H1 (cell line): ENCODE measurements at regions not wholly inside any gene's neighbourhood (a gene's known extent, or its start where the extent isn't known, plus 50 kb on each side); places are given as distances from the start of the nearest gene placed in this dataset.

Source experiments
- CTCF ChIA-PET: fragments of 300-600 bp; sonication (Branson Sonifier 250); formaldehyde crosslinking; loops from one replicate; lab custom pipeline; 2021; ENCODE audit not compliant: partially characterized antibody; lab: Charles Lee
- POLR2A ChIA-PET: fragments of 300-600 bp; sonication (Branson Sonifier 250); formaldehyde crosslinking; loops from one replicate; lab custom pipeline; 2021; ENCODE audit warnings: inconsistent platforms; ENCODE audit not compliant: partially characterized antibody; lab: Charles Lee
- DNase-seq, 2 experiments: peaks; one replicate each; pipeline versions ENCODE4 v3.0.0 to v3.0.0-alpha.2; 2010 to 2022; ENCODE audit warnings: low spot score in 2 of 2, low read depth in 1 of 2, mixed read lengths in 1 of 2
- FAIRE-seq: peaks from 2 replicates; lab custom pipeline; 2011; peaks lifted over from hg19 to GRCh38; lab: Jason Lieb, UNC
- H2AFZ ChIP-seq: 2 replicates; pipeline ENCODE4 v1.8.1; 2012; ENCODE audit warnings: low read length, inconsistent platforms
- H2AK5ac ChIP-seq: 2 replicates; pipeline ENCODE4 v1.6.1; 2013; ENCODE audit warnings: low read depth, low read length
- H2BK120ac ChIP-seq: replicated peaks from 2 replicates; pipeline ENCODE3; 2013; ENCODE audit warnings: low read depth, low read length, inconsistent platforms
- H2BK12ac ChIP-seq: 2 replicates; pipeline ENCODE4 v1.6.1; 2013; ENCODE audit warnings: low read depth, low read length
- H2BK15ac ChIP-seq: 2 replicates; pipeline ENCODE4 v1.6.1; 2013; ENCODE audit warnings: low read length
- H2BK20ac ChIP-seq: 2 replicates; pipeline ENCODE4 v1.6.1; 2013; ENCODE audit warnings: low read length
- H2BK5ac ChIP-seq: 2 replicates; pipeline ENCODE4 v1.6.1; 2013; ENCODE audit warnings: low read depth, low read length
- H3K14ac ChIP-seq: 2 replicates; pipeline ENCODE4 v1.6.1; 2013; ENCODE audit warnings: inconsistent platforms; ENCODE audit not compliant: insufficient read length
- H3K18ac ChIP-seq: 2 replicates; pipeline ENCODE4 v1.6.1; 2013; ENCODE audit warnings: low read length; ENCODE audit errors: extremely low read depth
- H3K23ac ChIP-seq: 2 replicates; pipeline ENCODE4 v1.6.1; 2013; ENCODE audit warnings: inconsistent platforms; ENCODE audit not compliant: insufficient read length
- H3K23me2 ChIP-seq: 2 replicates; pipeline ENCODE4 v1.6.1; 2013; ENCODE audit warnings: low read depth, low read length
- H3K27ac ChIP-seq: 2 replicates; pipeline ENCODE4 v1.6.1; 2011; ENCODE audit warnings: low read depth, low read length, inconsistent platforms
- H3K27me3 ChIP-seq, 4 experiments: replicated peaks in 1 of 4; 1 replicate in 1 of 4; 2 replicates in 3 of 4; pipeline versions ENCODE4 v1.6.1 to v1.8.1; 2011 to 2013; ENCODE audit warnings: low read length in 3 of 4, mild to moderate bottlenecking in 3 of 4, inconsistent platforms in 2 of 4, mixed read lengths in 2 of 4, moderate library complexity in 1 of 4; ENCODE audit not compliant: control insufficient read depth in 3 of 4, insufficient read depth in 3 of 4; ENCODE audit errors: extremely low read depth in 1 of 4
- H3K36me3 ChIP-seq, 4 experiments: 2 replicates each; pipeline versions ENCODE4 v1.6.1 to v1.8.1; 2011 to 2013; ENCODE audit warnings: mild to moderate bottlenecking in 4 of 4, low read length in 3 of 4, moderate library complexity in 2 of 4, control low read depth in 1 of 4, inconsistent platforms in 1 of 4; ENCODE audit not compliant: insufficient read depth in 4 of 4, control insufficient read depth in 2 of 4
- H3K4ac ChIP-seq: replicated peaks from 2 replicates; pipeline ENCODE3; 2013; ENCODE audit warnings: low read length, low read depth, mixed read lengths, inconsistent platforms; ENCODE audit not compliant: insufficient read length
- H3K4me1 ChIP-seq, 4 experiments: replicated peaks in 1 of 4; 1 replicate in 1 of 4; 2 replicates in 3 of 4; pipeline versions ENCODE4 v1.6.1 to v1.8.1; 2011 to 2013; ENCODE audit warnings: low read length in 3 of 4, inconsistent platforms in 2 of 4, mixed read lengths in 1 of 4; ENCODE audit not compliant: insufficient read depth in 4 of 4, control insufficient read depth in 3 of 4
- H3K4me2 ChIP-seq, 2 experiments: 2 replicates each; pipeline versions ENCODE4 v1.6.1 to v1.8.1; 2011 to 2013; ENCODE audit warnings: low read depth in 2 of 2, low read length in 2 of 2, control low read depth in 1 of 2, inconsistent platforms in 1 of 2, mild to moderate bottlenecking in 1 of 2; ENCODE audit not compliant: insufficient read depth in 1 of 2
- H3K4me3 ChIP-seq, 4 experiments: fragments of 200-600, 300-600 bp in 1 of 4; sonication (generic), shearing (Covaris generic), sonication (Bioruptor Twin) in 1 of 4; 2 replicates each; pipeline versions ENCODE4 v1.5.1 to v1.8.1; 2011 to 2016; ENCODE audit warnings: low read length in 4 of 4, low read depth in 3 of 4, control low read depth in 2 of 4, inconsistent platforms in 2 of 4, mild to moderate bottlenecking in 2 of 4, mixed read lengths in 1 of 4, moderate library complexity in 1 of 4; ENCODE audit not compliant: insufficient read depth in 2 of 4; ENCODE audit errors: extremely low read depth in 1 of 4
- H3K56ac ChIP-seq: replicated peaks from 2 replicates; pipeline ENCODE3; 2013; ENCODE audit warnings: low read depth, mild to moderate bottlenecking, mixed read lengths, low read length, inconsistent platforms; ENCODE audit not compliant: insufficient read length
- H3K79me1 ChIP-seq: 2 replicates; pipeline ENCODE4 v1.6.1; 2013; ENCODE audit warnings: low read depth, low read length, control low read depth
- H3K79me2 ChIP-seq, 2 experiments: 2 replicates each; pipeline versions ENCODE4 v1.6.1 to v1.8.1; 2012 to 2013; ENCODE audit warnings: low read length in 2 of 2, mild to moderate bottlenecking in 2 of 2, inconsistent platforms in 1 of 2; ENCODE audit not compliant: insufficient read depth in 2 of 2, control insufficient read depth in 1 of 2
- H3K9ac ChIP-seq, 4 experiments: replicated peaks in 1 of 4; 1 replicate in 1 of 4; 2 replicates in 3 of 4; pipeline versions ENCODE4 v1.6.1 to v1.8.1; 2011 to 2013; ENCODE audit warnings: low read depth in 3 of 4, low read length in 3 of 4, control low read depth in 2 of 4, mild to moderate bottlenecking in 2 of 4, moderate library complexity in 2 of 4, inconsistent platforms in 1 of 4; ENCODE audit errors: extremely low read depth in 1 of 4
- H3K9me3 ChIP-seq, 2 experiments: 2 replicates each; pipeline versions ENCODE4 v1.6.1 to v1.8.1; 2012 to 2013; ENCODE audit warnings: mild to moderate bottlenecking in 2 of 2, moderate library complexity in 2 of 2, control low read depth in 1 of 2, inconsistent platforms in 1 of 2, low read depth in 1 of 2, low read length in 1 of 2, mixed read lengths in 1 of 2; ENCODE audit not compliant: insufficient read depth in 2 of 2
- H4K20me1 ChIP-seq, 2 experiments: replicated peaks in 1 of 2; 2 replicates each; pipeline versions ENCODE3 to v1.8.1; 2011 to 2013; ENCODE audit warnings: inconsistent platforms in 2 of 2, low read length in 2 of 2, mild to moderate bottlenecking in 1 of 2; ENCODE audit not compliant: insufficient read depth in 2 of 2, control insufficient read depth in 1 of 2
- H4K5ac ChIP-seq: 2 replicates; pipeline ENCODE4 v1.6.1; 2013; ENCODE audit warnings: low read length, low read depth, mixed read lengths, inconsistent platforms; ENCODE audit not compliant: insufficient read length
- H4K8ac ChIP-seq: 2 replicates; pipeline ENCODE4 v1.8.0; 2013; ENCODE audit warnings: mild to moderate bottlenecking, moderate library complexity, low read length, inconsistent platforms; ENCODE audit not compliant: insufficient read depth; ENCODE audit errors: extremely low read depth
- H4K91ac ChIP-seq: replicated peaks from 2 replicates; pipeline ENCODE3; 2013; ENCODE audit warnings: low read length, mixed read lengths, inconsistent platforms; ENCODE audit not compliant: insufficient read length
- BRCA1 ChIP-seq: IDR thresholded peaks from 2 replicates; pipeline ENCODE4 v1.6.1; 2012; ENCODE audit warnings: low read depth, low read length, improper control_type of control experiment
- CHD2 ChIP-seq: IDR thresholded peaks from 2 replicates; pipeline ENCODE4 v1.6.1; 2012; ENCODE audit warnings: low read length, improper control_type of control experiment
- HDAC2 ChIP-seq, 2 experiments: fragments of 300-600 bp in 1 of 2; sonication (generic) in 1 of 2; IDR thresholded peaks; 2 replicates each; pipeline ENCODE4 v1.6.1; 2011 to 2012; ENCODE audit warnings: low read depth in 2 of 2, low read length in 2 of 2, mild to moderate bottlenecking in 2 of 2, moderate library complexity in 2 of 2, borderline replicate concordance in 1 of 2, inconsistent platforms in 1 of 2
- POLR2AphosphoS5 ChIP-seq: IDR thresholded peaks from 2 replicates; pipeline ENCODE4 v1.6.1; 2011; ENCODE audit warnings: low read depth, low read length
- SIN3A ChIP-seq, 2 experiments: IDR thresholded peaks in 1 of 2; conservative IDR thresholded peaks in 1 of 2; 2 replicates each; pipeline ENCODE4 v1.6.1; 2011 to 2012; ENCODE audit warnings: low read length in 2 of 2, improper control_type of control experiment in 1 of 2, low read depth in 1 of 2, mild to moderate bottlenecking in 1 of 2
- WGBS, 2 experiments: shearing (Covaris generic) in 1 of 2; methylation state at CpG; one replicate each; pipeline versions ENCODE4 v1.1.6 to v1.1.7; 2013 to 2015; ENCODE audit warnings: low lambda C conversion rate in 2 of 2, mixed read lengths in 2 of 2, inconsistent platforms in 1 of 2, low coverage in 1 of 2, missing lambda C conversion rate in 1 of 2; ENCODE audit not compliant: insufficient replicate concordance in 2 of 2, insufficient coverage in 1 of 2, insufficient read length in 1 of 2; ENCODE audit errors: extremely low coverage in 1 of 2, missing lambda C conversion rate in 1 of 2; 5-methylcytosine and 5-hydroxymethylcytosine counted together
- TF ChIP-seq, protein P1 (sequence below): IDR thresholded peaks from 2 replicates; pipeline ENCODE4 v1.6.1; 2012; ENCODE audit warnings: inconsistent platforms

DNA sequence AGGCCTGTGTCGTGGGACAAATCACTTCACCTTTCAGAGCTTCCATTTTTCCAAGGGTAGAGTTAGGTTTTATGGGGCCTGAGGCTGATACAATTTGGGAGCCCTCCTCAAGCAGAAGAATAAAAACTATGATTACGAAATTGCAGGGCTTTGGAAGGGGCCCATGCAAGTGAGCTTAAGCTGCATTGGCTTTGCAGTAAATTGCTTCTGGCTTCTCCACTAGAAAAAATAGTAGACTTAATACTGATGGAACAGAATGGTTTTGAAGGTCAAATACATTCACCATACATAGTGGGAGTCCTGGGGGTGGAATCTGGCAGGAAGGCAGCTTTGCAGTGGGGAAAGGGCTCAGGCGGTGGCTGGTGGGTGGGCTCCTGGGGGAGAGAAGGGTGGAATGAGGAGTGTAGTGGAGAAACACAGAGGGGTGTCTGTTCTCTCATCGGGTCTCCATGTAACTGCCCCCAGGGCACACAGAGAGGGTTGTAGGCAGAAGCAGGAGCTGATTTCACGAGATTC is 55.9 kb upstream of the RNF24 start:
- TF ChIP-seq, protein P1, sequence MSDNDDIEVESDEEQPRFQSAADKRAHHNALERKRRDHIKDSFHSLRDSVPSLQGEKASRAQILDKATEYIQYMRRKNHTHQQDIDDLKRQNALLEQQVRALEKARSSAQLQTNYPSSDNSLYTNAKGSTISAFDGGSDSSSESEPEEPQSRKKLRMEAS: no peak
- TF ChIP-seq SIN3A (conservative IDR thresholded peaks at IDR 0.05 in 1 of 2, IDR thresholded peaks at IDR 0.05 in 1 of 2; ENCODE audit: low read depth in 1 of 2, low read length in 2 of 2) (no peak), HDAC2 (IDR thresholded peaks at IDR 0.05; ENCODE audit: borderline replicate concordance in 1 of 2, low read depth in 2 of 2, low read length in 2 of 2) (no peak), BRCA1 (no peak), CHD2 (no peak), POLR2AphosphoS5 (no peak)
- H2BK5ac ChIP-seq: no peak overlapping the region
- peak overlapping the region; percentile 12; the same call in 1 of the 2 replicates for H2BK15ac ChIP-seq
- no peak overlapping the region for H3K27ac ChIP-seq
- H3K9me3 ChIP-seq: no peaks in the 10 kb centered on the region
- H2BK12ac ChIP-seq: no peak overlapping the region
- H4K91ac ChIP-seq: no peak overlapping the region
- H2AFZ ChIP-seq: no peak overlapping the region
- H2BK120ac ChIP-seq: no peak overlapping the region
- no peaks in the 10 kb centered on the region; the same call in 1 of the 2 replicates for H3K23me2 ChIP-seq
- H3K4ac ChIP-seq: no peak overlapping the region
- no peak overlapping the region for H4K8ac ChIP-seq
- no peak overlapping the region for H3K4me3 ChIP-seq
- no peak overlapping the region for H3K56ac ChIP-seq
- H2BK20ac ChIP-seq: no peak overlapping the region
- DNase-seq (no peak), FAIRE-seq (no peak)
- no peak overlapping the region for H3K18ac ChIP-seq
- WGBS, 2 experiments: 83% methylated on average over 5 of the region's 5 CpGs; no CpG with 5 or more reads in 1 of the 2 experiments
- no peak overlapping the region for H3K14ac ChIP-seq
- peaks cover 0 to 3% (median 0%) of the 10 kb centered on the region in 4 experiments; a peak in 1 of 7 replicates for H3K4me1 ChIP-seq
- no peak overlapping the region for H3K4me2 ChIP-seq
- CTCF ChIA-PET: interaction anchor here (0.6 to 7.1 kb wide), 63 partner anchors 8 to 1984 kb away, joined by 3 to 48 read pairs (median 5); partner anchors contain the start of gene RNF24
- no peak overlapping the region for H3K23ac ChIP-seq
- no peak overlapping the region for H3K9ac ChIP-seq
- no peaks in the 10 kb centered on the region for H3K79me1 ChIP-seq
- no peaks in the 10 kb centered on the region for H3K36me3 ChIP-seq
- no peaks in the 10 kb centered on the region for H3K27me3 ChIP-seq
- no peaks in the 10 kb centered on the region for H3K79me2 ChIP-seq
- POLR2A ChIA-PET: interaction anchor here (1.2 to 8.0 kb wide), 3 partner anchors 31 to 181 kb away, joined by 4 to 57 read pairs (median 6); no protein-coding TSS in a partner anchor
- H4K20me1 ChIP-seq: no peaks in the 10 kb centered on the region
- no peak overlapping the region for H2AK5ac ChIP-seq
- no peak overlapping the region for H4K5ac ChIP-seq
